Endodermal cell (in vitro differentiated cells): ENCODE measurements at regions not wholly inside any gene's neighbourhood (a gene's known extent, or its start where the extent isn't known, plus 50 kb on each side); places are given as distances from the start of the nearest gene placed in this dataset.

ENCODE experiments used
- DNase-seq: peaks from one replicate; pipeline ENCODE4 v3.0.0-alpha.2; 2017
- H3K27ac ChIP-seq: 2 replicates; pipeline ENCODE4 v1.5.1; 2013; ENCODE audit warnings: mild to moderate bottlenecking, low read depth, low read length, moderate library complexity
- H3K27me3 ChIP-seq: 2 replicates; pipeline ENCODE4 v1.6.1; 2013; ENCODE audit warnings: mild to moderate bottlenecking, low read length, moderate library complexity; ENCODE audit not compliant: insufficient read depth, control insufficient read depth, poor library complexity, severe bottlenecking
- H3K36me3 ChIP-seq: 2 replicates; pipeline ENCODE4 v1.7.0; 2013; ENCODE audit warnings: mild to moderate bottlenecking, low read length, moderate library complexity; ENCODE audit not compliant: control insufficient read depth, insufficient read depth
- H3K4me1 ChIP-seq: one replicate; pipeline ENCODE4 v1.7.0; 2013; ENCODE audit warnings: low read length; ENCODE audit not compliant: control insufficient read depth, insufficient read depth
- H3K4me3 ChIP-seq: 2 replicates; pipeline ENCODE4 v1.5.1; 2013; ENCODE audit warnings: mild to moderate bottlenecking, low read length, moderate library complexity
- H3K9ac ChIP-seq: 2 replicates; pipeline ENCODE4 v1.6.1; 2013; ENCODE audit warnings: mild to moderate bottlenecking, low read length, moderate library complexity; ENCODE audit not compliant: poor library complexity, severe bottlenecking; ENCODE audit errors: extremely low read depth
- H3K9me3 ChIP-seq: 2 replicates; pipeline ENCODE4 v1.6.1; 2013; ENCODE audit warnings: mild to moderate bottlenecking, low read length, moderate library complexity; ENCODE audit not compliant: control insufficient read depth
- H3K27ac Mint-ChIP-seq: 2 replicates; pipeline ENCODE4 v1.8.0; 2020; ENCODE audit warnings: mixed read lengths
- H3K27me3 Mint-ChIP-seq: 2 replicates; pipeline ENCODE4 v1.8.0; 2021; ENCODE audit warnings: mild to moderate bottlenecking, mixed read lengths; ENCODE audit not compliant: insufficient read depth
- H3K36me3 Mint-ChIP-seq: 2 replicates; pipeline ENCODE4 v1.8.0; 2020; ENCODE audit warnings: low read depth, mixed read lengths
- H3K4me1 Mint-ChIP-seq: 2 replicates; pipeline ENCODE4 v1.8.0; 2020; ENCODE audit warnings: mixed read lengths
- H3K4me3 Mint-ChIP-seq: 2 replicates; pipeline ENCODE4 v1.8.0; 2020; ENCODE audit warnings: mild to moderate bottlenecking, moderate library complexity, mixed read lengths
- H3K9me3 Mint-ChIP-seq: 2 replicates; pipeline ENCODE4 v1.8.0; 2020; ENCODE audit warnings: mild to moderate bottlenecking, mixed read lengths
- WGBS, 2 experiments: methylation state at CpG; one replicate each; pipeline versions ENCODE4 v1.1.5 to v1.1.7; 2013; ENCODE audit warnings: missing lambda C conversion rate in 2 of 2, mixed read lengths in 1 of 2; ENCODE audit not compliant: insufficient coverage in 1 of 2, insufficient read length in 1 of 2; 5-methylcytosine and 5-hydroxymethylcytosine counted together
- TF ChIP-seq, protein P1 (sequence below): fragments of 200-600 bp; sonication (generic); conservative IDR thresholded peaks from 2 replicates; pipeline ENCODE4 v1.5.0; 2021; ENCODE audit warnings: antibody characterized with exemption, mild to moderate bottlenecking

DNA sequence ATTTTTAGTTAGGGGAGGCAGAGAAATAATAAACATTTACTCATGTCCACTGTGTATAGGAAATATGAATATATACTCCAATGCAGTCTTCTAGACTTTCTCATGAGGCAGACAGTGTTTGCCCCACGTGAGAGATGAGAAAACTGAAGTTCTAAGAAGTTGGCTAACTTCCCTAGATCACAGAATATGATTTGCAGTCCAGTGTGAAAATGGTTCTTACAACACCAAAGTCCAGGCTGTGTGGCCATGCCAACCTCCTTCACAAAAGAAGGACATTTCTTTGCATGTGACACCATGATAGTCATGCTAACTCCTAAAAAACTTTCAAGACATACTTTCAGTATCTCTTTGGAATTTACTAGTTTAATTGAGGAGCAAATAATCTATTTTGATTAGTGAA lies 143.7 kb downstream of the IRS1 start:
- no peaks in the 10 kb centered on the region for H3K27me3 Mint-ChIP-seq
- Histone ChIP-seq H3K4me1 (no peaks in the 10 kb centered on the region), H3K27me3 (no peaks in the 10 kb centered on the region), H3K4me3 (no peak overlapping the region), H3K36me3 (no peaks in the 10 kb centered on the region), H3K9ac (no peak overlapping the region), H3K27ac (no peak overlapping the region), H3K9me3 (no peaks in the 10 kb centered on the region)
- H3K36me3 Mint-ChIP-seq, result no peaks in the 10 kb centered on the region
- H3K4me3 Mint-ChIP-seq, result no peak overlapping the region
- H3K27ac Mint-ChIP-seq, result no peak overlapping the region
- 83 to 85% methylated on average over 1 of the region's 1 CpG for WGBS, 2 experiments
- peaks cover 9% of the 10 kb centered on the region for H3K4me1 Mint-ChIP-seq
- no peak for DNase-seq
- no peaks in the 10 kb centered on the region for H3K9me3 Mint-ChIP-seq
- TF ChIP-seq, protein P1, sequence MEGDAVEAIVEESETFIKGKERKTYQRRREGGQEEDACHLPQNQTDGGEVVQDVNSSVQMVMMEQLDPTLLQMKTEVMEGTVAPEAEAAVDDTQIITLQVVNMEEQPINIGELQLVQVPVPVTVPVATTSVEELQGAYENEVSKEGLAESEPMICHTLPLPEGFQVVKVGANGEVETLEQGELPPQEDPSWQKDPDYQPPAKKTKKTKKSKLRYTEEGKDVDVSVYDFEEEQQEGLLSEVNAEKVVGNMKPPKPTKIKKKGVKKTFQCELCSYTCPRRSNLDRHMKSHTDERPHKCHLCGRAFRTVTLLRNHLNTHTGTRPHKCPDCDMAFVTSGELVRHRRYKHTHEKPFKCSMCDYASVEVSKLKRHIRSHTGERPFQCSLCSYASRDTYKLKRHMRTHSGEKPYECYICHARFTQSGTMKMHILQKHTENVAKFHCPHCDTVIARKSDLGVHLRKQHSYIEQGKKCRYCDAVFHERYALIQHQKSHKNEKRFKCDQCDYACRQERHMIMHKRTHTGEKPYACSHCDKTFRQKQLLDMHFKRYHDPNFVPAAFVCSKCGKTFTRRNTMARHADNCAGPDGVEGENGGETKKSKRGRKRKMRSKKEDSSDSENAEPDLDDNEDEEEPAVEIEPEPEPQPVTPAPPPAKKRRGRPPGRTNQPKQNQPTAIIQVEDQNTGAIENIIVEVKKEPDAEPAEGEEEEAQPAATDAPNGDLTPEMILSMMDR, result no peak

DNA sequence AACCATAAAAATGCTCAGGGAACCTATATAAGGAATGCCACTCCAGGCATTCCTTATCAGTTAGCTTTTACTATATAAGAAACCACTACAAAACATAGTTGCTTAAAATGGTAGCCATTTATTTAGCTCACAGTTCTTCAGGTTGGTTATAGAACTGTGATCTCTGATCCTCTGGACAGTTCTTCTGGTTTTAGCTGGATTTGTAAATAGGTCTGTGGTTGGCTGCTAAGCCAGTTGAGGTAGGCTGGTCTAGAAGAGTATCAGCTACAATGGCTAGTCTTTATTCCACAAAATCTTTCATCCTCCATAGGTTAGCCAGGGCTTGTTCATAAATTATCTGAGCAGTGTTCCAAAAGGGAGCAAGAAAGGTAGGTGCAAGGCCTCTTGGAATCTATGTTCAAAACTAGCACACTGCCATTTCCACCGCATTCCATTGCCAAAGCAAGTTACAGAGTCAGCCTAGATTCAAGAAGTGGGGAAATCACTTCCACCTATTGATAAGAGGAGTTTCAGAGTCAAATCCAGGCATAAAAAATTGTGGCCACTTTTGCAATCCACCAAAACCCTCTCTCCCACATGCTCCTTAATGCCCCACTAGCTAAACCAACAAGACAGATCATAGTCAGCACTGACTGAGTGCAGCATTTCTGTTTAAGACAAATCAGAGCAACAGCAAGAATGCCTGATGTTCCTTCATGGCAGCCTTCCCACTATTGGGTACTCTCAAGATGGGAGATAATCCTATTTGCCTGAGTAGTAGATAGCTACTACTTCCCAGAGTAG lies 146.4 kb downstream of the IRS1 start:
- no peak overlapping the region for H3K4me3 Mint-ChIP-seq
- Histone ChIP-seq H3K27me3 (no peaks in the 10 kb centered on the region), H3K4me1 (no peaks in the 10 kb centered on the region), H3K27ac (no peak overlapping the region), H3K4me3 (no peak overlapping the region), H3K9me3 (peaks cover 13% of the 10 kb centered on the region), H3K36me3 (no peaks in the 10 kb centered on the region), H3K9ac (no peak overlapping the region)
- TF ChIP-seq, protein P1, result no peak
- H3K36me3 Mint-ChIP-seq, result peaks cover 7% of the 10 kb centered on the region
- H3K9me3 Mint-ChIP-seq, result peaks cover 18% of the 10 kb centered on the region
- WGBS, 2 experiments, result 100% methylated on average over 1 of the region's 1 CpG
- no peak overlapping the region for H3K27ac Mint-ChIP-seq
- H3K4me1 Mint-ChIP-seq, result peaks cover 14% of the 10 kb centered on the region
- no peaks in the 10 kb centered on the region for H3K27me3 Mint-ChIP-seq
- no peak for DNase-seq

DNA sequence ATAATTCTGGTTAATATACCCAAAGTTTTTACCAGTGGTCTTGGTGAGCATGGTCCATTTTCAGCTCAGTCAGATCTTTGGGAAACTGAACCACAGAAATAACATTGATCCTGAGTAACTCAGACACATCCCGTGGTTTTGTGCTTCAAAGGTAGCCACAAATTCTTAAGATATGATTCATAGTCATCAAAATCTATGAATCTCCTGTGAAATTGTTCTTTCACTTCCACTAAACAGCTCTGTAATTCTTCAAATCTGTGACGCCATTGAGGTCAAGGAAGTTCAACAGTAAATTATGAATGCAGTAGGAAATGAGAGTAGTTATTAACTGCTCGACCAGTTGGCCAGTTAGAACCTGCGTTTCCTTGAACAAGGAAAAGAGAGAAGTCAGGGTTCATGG lies 147.3 kb downstream of the IRS1 start:
- H3K27me3 Mint-ChIP-seq, result no peaks in the 10 kb centered on the region

More for the DNA sequence above, 147.3 kb downstream of the IRS1 start:
- Mint-ChIP-seq H3K9me3 (peaks cover 18% of the 10 kb centered on the region), H3K36me3 (peaks cover 7% of the 10 kb centered on the region), H3K4me3 (no peak overlapping the region), H3K4me1 (peaks cover 14% of the 10 kb centered on the region), H3K27ac (no peak overlapping the region)
- Histone ChIP-seq H3K27ac (no peak overlapping the region), H3K9me3 (peaks cover 13% of the 10 kb centered on the region), H3K36me3 (no peaks in the 10 kb centered on the region), H3K9ac (no peak overlapping the region), H3K4me3 (no peak overlapping the region), H3K4me1 (no peaks in the 10 kb centered on the region), H3K27me3 (no peaks in the 10 kb centered on the region)
- no peak for DNase-seq
- WGBS, 2 experiments, result 83 to 88% methylated on average over 3 to 4 of the region's 4 CpGs
- TF ChIP-seq, protein P1, result no peak
